D341Med (cell line): ENCODE measurements at regions not wholly inside any gene's neighbourhood (a gene's known extent, or its start where the extent isn't known, plus 50 kb on each side); places are given as distances from the start of the nearest gene placed in this dataset.
"Not testable (repeated sequence)": the region's sequence is repeated elsewhere in the genome, so short reads cannot be mapped to it uniquely, and the experiment has no call there.

Source experiments
- DNase-seq: peaks from one replicate; pipeline ENCODE4 v3.0.0; 2012; ENCODE audit warnings: low spot score

DNA sequence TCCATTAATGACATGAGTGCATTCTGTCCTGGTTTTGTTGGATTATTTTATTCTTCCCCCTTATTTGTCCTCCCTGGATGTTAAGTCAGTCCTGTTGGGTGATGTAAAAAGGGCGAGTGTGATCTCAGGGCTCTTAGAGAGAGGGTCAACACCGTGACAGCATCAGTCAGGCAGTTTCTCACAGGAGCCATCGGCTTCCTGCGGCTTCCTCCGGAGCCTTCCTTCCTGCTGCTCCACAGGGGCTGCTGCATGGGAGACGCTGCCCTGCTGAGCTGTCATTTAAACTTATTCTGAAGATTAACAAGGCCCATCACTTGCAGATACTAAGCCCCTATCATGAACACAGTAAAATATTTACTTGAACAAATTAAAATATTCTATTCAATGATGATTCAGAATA, 211.3 kb downstream of the SPATA31A1 start:
- DNase-seq, result not testable (repeated sequence)

DNA sequence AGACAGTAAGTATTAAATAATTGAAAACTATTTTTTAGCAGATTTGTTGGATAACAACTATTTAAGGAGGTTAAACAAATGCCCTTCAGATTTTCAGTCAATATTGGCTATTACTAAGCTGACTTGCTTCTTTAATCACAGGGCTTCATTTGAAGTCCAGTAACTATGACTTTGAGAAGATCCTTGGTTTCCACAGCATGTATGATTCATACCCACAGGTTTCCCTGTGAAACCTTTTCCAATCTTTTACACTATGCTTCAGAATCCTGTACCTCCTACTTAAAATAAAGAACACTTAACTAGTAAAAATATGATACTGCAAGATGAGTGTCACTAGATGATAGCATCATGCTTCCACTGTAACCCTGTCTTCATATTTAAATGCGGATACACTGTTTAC, 211.9 kb downstream of the SPATA31A1 start:
- DNase-seq, result not testable (repeated sequence)

DNA sequence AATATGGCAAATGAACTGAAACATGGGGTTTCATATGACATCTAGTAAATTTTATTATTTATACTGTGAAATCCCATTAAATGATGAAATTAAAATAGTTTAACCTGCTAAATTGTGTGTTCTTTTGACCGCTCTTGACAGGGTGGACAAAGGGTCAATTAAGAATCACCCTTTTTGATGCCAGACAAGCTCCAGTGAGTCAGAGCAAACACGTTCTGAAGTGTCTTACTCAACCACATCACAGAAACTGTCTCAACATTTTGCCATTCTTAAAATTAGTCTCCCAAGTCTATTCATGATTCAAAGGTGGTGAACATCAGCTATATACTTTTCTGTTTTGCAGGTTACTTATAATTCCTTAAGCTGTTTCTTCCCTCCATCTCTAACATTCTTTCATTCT, 213.4 kb downstream of the SPATA31A1 start:
- DNase-seq, result not testable (repeated sequence)

DNA sequence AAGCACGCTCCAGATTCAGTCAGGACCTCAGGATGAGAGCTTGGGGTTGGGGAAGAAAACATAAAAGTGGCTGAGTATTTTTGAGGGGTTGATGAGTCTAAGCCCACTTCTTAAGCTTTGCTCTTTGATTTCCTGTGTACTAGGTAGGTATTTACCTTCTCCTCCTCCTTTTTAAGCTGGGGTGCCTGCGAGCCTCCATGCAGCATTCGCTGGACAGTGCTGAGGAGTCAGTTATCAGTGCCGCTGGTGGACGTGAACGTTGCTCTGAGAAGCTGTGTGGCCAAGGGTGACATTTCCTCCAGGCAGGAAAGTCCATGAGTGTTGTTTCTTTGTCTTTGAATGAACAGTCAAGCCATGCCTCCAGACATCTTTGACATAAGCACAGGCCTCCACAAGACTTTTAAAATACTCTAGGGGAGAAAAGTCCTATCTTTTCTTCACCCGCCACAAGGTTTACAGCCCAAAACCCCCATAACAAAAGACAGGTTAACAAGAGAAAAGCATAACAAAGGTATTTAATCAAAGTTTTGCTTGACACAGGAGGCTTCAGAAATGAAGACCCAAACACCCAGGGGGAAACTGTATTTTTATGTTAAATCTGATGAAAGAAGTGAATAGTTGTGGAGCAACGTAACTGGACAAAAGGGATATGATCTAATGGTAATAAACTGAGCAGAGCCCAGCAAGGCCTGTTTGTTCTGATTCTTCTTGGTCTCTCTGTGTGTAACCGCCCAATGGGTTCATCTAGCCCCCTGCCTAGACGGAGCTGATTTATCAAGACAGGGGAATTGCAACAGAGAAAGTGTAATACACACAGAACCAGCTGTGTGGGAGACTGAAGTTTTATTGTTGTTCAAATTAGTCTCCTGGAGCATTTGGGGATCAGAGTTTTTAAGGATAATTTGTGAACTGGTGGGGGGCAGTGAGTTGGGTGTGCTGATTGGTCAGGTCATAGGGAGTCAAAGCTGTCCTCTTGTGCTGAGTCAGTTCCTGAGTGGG, 217.9 kb downstream of the SPATA31A1 start:
- DNase-seq, result not testable (repeated sequence)

DNA sequence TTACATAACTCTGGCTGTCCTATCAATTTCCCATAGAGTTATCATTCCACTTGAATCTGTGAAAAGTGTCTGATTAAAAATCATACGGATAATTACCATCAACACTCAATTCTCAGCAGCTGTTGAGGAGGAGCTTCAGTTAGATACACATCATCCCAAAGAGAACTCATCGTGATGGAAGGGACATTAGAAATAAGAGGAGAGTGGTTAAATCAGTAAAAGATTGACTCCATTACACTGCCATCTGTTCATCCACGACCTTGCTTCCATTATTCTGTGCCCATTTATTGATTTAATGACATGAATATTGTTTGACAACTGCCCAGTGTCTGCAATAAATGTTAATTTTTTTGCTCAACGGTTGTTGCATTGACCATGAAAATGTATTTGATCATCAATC, 223.5 kb downstream of the SPATA31A1 start:
- not testable (repeated sequence) for DNase-seq

DNA sequence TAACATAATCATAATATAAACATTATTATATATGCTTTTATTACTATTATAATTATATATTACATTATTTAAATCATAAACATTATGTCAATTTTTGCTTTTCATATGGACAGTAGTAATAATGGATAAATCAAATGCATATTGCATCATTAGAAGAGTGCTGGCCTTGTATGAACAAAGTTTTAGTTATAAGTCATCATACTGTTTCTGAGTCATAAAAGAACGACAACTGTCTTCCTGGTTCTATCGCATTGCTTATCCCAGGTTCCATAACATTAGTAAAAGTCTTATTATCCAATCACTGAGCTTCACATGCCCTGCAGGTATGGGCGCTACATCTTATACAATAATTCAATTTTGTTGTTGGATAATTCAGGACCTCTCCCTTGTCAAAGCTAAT, 225.8 kb downstream of the SPATA31A1 start:
- not testable (repeated sequence) for DNase-seq

DNA sequence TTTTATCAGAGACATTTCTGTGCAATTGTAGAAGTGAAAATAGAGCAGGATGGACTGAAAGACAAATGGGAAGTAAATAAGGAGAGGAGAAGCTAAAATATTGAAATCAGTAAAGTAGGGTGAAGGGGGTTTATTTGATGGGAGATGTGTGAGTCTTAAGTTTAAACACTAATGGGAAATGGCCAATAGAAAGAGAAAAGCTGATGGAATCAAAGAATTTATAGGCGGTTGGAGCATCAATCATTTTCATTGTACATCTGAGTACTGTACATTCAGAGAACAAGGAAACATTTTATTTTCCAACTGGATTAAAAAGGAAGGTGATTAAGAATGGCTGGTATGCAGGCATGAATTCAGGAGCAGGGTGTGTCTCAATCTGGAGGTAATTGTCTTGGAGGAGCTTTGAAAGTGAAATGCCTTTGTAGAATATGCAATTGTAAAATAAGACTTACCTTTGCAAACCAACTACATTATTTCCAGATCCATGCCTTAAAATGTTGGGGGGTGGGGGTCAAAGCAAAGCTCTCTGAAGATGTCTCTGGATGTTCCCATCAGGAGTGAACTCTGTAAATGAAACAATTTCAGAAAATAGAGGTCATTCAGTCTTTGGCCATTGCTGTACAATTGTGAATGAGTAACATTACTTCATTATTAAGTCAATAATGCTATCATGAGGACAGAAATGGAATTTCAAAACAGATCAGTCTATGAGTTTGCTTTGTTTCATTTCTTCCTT, 227.4 kb downstream of the SPATA31A1 start:
- DNase-seq, result not testable (repeated sequence)

DNA sequence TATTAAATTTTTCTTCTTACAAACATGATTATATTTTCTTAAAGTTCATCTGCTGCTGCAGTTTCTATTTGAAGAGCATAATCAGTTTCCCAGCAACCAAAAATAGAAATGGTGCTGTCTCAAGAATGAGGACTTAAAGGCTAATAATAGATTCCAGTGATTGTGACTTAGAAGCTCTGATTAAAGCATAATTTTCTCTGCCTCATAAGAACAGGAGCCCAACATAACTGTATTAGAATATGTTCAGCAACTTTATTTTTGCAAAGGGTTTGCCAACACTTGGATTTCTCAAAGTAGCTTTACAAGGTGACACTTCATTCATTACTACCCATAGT, 227.9 kb downstream of the SPATA31A1 start:
- DNase-seq, result not testable (repeated sequence)

DNA sequence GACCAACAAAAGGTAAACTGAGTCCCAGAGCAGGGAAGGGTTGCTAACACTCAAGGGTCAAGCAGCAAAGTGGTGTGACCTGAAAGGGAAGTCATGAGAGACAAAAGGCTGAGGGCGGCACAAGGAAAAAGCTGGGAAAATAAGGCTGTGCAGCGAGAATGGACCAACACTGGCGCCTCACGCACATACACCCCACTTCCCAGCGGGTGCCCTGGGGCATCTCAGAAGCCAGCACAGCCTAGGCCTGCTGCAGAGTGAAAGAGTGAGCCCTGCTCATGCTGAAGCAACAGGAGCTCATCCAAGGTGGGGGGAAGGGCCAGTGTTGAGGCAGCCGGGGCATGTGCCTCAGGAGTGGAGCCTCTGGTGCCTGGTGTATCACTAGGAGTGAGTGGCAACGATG, 229.8 kb downstream of the SPATA31A1 start:
- not testable (repeated sequence) for DNase-seq

DNA sequence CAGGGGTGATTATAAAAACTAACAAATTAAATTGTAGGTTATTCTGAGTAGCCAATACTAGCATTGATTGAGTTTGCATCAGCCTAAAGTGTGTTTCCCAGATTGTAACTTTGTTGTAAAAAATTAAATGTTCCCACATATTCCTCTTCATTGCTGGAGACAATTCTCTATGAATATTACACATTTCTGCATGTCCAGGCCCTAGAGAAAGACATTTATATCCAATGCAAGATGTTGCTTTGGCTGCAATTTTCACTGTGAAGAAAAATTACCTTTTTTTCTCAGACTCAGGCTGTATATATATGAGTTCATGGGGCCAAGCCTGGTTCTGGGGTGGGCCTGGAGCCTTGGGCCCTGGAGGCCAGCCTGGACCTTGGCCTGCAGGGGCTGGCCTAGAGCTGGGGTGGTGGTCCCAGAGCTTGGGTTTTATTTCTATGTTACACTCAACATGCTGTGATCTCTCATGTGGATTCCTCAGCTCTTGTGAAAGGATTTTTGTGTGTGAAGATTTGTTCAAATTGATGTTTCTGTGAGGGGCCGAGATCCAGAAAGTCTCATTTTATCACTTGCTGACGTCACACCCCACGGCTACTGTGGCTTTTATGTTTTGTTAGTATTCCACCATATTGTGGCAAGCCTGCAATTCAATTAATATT, 232.5 kb downstream of the SPATA31A1 start:
- peak; percentile 12 for DNase-seq

DNA sequence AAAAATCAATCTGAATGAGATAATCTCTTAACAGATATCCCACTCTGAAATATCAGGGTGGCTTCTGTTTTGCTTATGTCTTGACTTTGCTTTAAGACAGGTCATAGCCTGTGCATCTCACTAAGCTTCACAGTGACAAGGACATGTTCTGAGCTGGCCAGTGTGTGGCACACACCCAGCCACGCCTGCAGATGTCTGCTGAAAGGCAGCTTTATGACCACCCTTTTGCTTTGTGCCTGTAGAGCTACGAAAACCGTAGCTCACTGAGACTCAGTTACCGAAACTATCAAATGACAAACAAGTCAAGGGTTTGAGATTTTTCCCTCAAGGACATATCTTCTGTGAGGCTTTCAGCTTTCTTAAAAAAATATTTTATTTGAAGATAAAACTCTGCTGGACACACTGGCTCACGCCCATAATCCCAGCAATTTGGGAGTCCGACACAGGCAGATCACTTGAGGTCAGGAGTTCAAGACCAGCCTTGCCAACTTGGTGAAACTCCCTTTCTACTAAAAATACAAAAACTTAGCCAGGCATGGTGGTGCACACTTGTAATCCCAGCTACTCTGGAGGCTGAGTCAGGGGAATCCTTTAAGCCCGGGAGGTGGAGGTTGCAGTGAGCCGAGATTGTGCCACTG, 233.2 kb downstream of the SPATA31A1 start:
- DNase-seq, result peak; percentile 8

DNA sequence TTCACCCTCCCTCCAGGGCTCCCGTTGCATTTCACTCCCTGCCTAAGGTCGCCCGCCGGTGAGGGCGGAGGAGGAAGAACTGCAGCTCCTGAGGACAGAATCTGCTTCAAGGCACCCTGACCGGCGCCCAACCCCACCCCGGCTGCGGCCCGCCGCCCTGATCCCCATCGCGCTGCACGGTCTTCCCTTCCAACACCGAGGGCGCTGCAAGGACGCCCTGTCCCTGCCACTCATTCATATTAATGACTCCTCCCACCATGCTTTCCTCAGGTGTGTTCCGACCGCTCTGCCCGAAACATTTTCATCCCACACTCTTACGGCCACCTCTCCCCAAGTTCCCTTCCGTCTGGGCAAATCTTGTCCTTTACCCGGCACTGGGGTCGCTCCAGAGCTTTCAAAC, 248.6 kb downstream of the SPATA31A1 start:
- DNase-seq, result not testable (repeated sequence)

DNA sequence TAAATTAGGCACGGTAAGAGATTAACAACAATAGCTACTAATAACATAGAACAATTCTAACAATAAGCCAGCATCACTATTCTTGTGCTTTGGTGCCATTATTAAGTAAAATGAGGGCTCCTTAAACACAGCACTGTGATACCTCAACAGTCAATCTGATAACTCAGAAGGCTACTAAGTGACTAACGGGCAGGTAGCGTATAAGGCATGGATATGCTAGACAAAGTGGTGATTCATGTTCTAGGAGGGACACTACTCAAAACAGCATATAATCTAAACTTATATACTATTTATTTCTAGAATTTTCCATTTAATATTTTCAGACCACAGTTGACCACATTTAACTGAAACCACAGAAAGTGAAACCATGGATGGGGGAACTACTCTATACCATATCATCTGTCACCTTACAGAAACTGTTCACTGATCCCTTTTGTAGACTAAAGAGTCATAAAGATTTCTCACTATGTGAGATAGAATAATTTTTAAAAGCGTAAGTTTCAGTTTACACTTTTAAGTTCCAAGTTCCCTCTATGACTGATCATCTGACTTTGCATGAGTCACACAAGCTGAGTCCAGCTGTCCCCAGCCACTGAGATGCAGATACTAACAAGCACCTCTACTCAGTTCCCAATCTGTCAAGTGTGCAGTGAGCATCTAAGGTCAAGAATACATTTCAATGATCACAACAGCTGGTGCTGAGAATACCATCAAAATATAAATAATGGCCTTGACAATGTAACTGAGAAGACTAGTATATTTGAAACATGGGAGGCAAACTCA, 256.2 kb downstream of the SPATA31A1 start:
- not testable (repeated sequence) for DNase-seq

DNA sequence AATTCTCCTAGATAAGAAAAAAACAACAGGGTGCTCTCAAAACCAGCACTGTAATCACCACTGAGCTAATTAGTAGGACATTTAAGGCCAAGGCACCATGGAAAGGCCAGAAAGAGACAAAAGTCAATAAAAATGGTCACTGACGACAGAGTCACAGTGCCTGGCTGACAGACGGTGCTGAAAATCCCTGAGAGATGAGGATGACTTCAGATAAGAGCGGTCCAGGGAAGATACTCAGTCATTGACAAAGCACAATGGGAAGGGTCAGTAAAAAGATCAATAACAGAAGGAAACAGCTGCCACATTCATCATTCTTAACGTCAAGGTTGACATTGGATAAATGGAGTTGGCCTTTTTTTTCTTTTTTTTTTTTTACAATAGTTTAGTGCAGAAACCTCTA, 261.0 kb downstream of the SPATA31A1 start:
- not testable (repeated sequence) for DNase-seq

DNA sequence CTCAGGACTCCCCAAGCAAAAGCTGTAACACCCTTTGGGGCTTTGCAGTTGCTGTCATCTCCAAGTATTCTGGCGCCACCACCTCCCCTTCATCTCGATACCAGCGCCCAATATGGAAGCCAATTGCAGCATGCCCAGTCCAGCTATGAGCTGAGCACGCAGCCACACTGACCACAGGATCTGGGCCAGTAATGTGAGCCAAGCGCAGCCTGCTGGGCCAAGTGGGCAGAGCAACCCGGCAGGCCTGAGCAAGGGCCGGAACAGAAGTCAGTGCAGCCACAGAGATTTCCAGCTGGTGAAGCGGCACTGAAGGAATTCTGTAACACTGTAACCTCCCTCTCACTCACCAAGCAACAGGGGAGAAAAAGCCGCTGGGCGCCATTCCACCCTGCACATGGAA, 268.6 kb downstream of the SPATA31A1 start:
- DNase-seq, result not testable (repeated sequence)

DNA sequence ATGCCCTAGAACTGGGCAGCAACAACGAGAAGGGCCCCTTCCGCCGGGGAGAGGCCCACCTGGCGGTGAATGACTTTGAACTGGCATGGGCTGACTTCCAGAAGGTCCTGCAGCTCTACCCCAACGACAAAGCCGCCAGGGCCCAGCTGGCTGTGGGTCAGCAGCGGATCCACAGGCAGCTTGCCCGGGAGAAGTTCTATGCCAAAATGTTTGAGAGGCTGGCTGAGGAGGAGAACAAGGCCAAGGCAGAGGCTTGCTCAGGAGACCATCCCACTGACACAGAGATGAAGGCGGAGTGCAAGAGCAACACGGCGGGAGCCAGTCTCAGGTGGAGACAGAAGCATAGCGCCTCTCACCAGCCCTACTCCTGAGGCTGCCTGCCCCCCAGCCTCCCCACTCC, 276.6 kb downstream of the SPATA31A1 start:
- not testable (repeated sequence) for DNase-seq

DNA sequence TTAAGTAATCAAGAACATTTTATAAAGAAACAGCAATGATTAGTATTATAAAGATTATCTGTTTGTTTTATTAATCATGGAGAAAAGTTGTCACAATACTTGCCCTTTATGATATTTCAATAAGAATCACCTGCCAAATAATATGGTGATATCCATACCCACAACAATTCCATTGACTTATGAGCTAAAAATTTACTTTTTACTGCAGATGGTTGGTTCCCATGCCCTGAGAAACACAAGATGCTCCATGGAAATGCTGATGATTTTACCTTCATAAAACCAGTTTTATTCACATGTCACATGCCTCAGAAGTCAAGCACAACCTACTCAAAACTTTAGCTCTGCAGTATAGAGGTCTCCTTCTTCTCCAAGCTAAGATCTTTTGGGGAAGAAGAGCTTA, 293.6 kb downstream of the SPATA31A1 start:
- DNase-seq, result not testable (repeated sequence)

DNA sequence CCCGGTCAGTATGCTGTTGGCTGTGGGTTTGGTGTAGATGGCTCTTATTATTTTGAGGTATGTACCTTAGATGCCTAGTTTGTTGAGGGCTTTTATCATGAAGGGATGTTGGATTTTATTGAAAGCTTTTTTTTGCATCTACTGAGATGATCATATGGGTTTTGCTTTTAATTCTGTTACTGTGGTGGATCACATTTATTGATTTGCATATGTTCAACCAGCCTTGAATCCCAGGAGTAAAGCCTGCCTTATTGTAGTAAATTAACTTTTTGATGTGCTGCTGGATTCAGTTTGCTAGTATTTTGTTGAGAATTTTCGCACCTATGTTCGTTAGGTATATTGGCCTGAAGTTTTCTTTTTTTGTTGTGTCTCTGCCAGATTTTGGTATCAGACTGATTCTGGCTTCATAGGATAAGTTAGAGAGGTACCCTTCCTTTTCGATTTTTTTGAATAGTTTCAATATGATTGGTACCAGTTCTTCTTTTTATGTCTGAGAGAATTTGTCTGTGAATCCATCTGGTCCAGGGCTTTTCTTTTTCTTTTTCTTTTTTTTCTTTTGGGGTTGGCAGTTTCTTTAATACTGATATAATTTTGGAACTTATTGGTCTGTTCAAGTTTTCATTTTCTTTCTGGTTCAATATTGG, 301.6 kb downstream of the SPATA31A1 start:
- not testable (repeated sequence) for DNase-seq

DNA sequence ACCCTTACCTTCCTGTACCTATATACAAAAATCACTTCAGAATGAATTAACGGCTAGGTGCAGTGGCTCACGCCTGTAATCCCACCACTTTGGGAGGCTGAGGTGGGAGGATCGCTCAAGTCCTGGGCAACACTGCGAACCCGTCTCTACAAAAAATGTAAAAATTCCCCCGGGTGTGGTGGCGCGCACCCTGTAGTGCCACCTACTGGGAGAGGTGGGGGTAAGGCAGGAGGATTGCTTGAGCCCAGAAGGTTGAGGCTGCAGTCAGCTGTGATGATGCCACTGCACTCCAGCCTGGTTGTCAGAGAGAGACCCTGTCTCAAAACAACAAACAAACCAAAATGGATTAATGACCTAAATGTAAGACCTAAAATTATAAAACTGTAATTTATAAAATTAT, 307.6 kb downstream of the SPATA31A1 start:
- not testable (repeated sequence) for DNase-seq

DNA sequence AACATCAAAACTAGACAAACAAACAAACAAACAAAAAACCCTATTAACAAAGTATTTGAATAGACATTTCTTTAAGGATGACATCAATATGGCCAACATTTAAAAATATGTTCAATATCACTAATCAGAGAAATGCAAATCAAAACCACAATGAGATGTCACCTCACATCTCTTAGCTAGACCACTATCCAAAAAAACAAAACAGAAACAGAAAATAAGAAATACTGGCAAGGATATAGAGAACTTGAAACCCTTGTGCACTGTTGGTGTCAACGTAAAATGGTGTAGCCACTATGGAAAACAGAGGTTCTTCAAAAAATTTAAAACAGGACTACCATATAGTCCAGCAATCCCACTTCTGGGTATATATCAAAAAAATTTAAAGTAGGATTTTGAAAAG, 308.2 kb downstream of the SPATA31A1 start:
- not testable (repeated sequence) for DNase-seq

DNA sequence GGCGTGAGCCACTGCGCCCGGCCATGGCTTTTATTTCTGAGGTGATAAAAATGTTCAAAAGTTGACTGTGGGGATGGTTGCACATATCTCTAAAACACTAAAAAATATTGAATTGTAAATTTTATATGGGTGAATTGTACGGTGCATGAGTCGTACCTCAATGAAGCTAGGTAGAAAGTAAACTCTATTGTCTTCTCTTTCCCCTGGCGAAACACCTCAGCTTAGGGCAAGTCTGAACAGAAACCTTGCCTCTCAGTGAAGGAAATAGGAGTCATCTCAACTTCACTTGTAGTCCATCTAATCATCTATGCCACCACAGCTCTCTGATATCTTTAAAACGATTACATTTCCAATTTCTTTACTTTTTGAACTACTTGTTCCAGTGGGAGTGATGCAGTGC, 309.6 kb downstream of the SPATA31A1 start:
- not testable (repeated sequence) for DNase-seq
